Esophagus squamous epithelium (tissue), 4 donors: ENCODE measurements at regions not wholly inside any gene's neighbourhood (a gene's known extent, or its start where the extent isn't known, plus 50 kb on each side); places are given as distances from the start of the nearest gene placed in this dataset.

Experiments used
- POLR2A ChIP-seq, 4 donors: fragments of 450-650 bp; IDR thresholded peaks; one replicate each; pipeline ENCODE4 v1.6.1; 2017; ENCODE audit warnings: antibody characterized with exemption in 4 of 4, mild to moderate bottlenecking in 4 of 4, moderate library complexity in 3 of 4
- TF ChIP-seq, protein P1 (sequence below), 6 experiments: fragments of 450-650 bp in 4 of 6; fragments of 200-600 bp in 2 of 6; sonication (generic) in 2 of 6; IDR thresholded peaks; one replicate each; pipeline ENCODE4 v1.5.1; 2016 to 2019; ENCODE audit warnings: antibody characterized with exemption in 6 of 6, mild to moderate bottlenecking in 4 of 6, moderate library complexity in 4 of 6

DNA sequence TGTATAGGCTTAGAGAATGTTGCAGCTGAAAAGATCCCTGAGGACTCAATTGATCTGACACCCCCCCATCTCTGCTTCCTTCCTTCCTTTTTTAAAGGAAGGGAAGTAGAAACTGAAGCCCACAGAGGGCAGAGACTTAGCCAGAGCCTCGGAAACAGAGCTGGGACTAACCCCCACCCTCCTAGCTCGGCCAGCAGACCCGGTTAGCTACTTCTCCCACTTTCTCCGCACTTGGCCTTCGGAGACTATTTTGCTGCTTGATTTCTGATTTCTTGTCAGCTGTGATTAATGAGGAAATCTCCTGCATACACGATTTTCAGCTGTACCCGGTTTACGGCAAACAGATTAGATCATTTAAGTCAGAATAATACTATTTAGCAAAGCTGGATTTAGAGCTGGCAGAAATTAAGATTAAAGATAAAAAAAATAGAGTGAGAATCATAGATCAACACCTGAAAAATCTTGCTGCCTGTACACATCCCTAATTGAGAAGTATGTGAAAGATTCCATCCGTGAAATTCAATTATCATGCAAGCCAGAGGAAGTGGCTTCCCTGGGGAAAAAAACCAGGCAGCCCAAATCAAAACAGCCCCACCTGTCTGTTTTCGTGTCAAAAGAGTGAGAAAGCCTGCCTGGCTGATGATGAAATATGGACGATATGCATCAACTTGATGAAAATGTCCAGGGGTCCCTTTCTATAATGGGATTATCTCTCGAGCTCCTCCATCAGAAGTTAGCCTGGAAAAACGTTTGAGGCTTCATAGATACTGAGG is 159.5 kb upstream of the SHB start:
- TF ChIP-seq, protein P1, sequence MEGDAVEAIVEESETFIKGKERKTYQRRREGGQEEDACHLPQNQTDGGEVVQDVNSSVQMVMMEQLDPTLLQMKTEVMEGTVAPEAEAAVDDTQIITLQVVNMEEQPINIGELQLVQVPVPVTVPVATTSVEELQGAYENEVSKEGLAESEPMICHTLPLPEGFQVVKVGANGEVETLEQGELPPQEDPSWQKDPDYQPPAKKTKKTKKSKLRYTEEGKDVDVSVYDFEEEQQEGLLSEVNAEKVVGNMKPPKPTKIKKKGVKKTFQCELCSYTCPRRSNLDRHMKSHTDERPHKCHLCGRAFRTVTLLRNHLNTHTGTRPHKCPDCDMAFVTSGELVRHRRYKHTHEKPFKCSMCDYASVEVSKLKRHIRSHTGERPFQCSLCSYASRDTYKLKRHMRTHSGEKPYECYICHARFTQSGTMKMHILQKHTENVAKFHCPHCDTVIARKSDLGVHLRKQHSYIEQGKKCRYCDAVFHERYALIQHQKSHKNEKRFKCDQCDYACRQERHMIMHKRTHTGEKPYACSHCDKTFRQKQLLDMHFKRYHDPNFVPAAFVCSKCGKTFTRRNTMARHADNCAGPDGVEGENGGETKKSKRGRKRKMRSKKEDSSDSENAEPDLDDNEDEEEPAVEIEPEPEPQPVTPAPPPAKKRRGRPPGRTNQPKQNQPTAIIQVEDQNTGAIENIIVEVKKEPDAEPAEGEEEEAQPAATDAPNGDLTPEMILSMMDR (IDR thresholded peaks at IDR 0.05): no peak
- no peak for TF ChIP-seq POLR2A (IDR thresholded peaks at IDR 0.05)
